ENCODE measurements at regions not wholly inside any gene's neighbourhood (a gene's known extent, or its start where the extent isn't known, plus 50 kb on each side); places are given as distances from the start of the nearest gene placed in this dataset.

DNA sequence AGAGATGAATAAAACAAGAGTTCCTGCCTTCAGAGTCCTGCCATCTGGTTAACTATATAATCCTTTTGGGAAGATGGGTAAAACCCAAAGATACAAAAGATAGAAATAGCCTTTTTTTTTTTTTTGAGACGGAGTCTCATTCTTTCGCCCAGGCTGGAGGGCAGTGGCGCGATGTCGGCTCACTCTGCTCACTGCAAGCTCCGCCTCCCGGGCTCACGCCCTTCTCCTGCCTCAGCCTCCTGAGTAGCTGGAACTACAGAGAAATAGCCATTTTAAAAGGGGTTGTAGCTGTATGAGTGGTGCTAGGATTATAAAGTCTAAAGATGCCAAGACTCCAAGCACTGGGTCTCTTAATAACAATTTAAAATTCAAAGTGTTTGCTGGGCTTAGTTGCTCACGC lies 97.2 kb downstream of the KDR start:
- TF ChIP-seq, protein P1, sequence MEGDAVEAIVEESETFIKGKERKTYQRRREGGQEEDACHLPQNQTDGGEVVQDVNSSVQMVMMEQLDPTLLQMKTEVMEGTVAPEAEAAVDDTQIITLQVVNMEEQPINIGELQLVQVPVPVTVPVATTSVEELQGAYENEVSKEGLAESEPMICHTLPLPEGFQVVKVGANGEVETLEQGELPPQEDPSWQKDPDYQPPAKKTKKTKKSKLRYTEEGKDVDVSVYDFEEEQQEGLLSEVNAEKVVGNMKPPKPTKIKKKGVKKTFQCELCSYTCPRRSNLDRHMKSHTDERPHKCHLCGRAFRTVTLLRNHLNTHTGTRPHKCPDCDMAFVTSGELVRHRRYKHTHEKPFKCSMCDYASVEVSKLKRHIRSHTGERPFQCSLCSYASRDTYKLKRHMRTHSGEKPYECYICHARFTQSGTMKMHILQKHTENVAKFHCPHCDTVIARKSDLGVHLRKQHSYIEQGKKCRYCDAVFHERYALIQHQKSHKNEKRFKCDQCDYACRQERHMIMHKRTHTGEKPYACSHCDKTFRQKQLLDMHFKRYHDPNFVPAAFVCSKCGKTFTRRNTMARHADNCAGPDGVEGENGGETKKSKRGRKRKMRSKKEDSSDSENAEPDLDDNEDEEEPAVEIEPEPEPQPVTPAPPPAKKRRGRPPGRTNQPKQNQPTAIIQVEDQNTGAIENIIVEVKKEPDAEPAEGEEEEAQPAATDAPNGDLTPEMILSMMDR (IDR thresholded peaks at IDR 0.05) = no peak
- TF ChIP-seq EP300 (IDR thresholded peaks at IDR 0.05) = no peak

Data from tibial nerve (tissue), 4 donors.